H1 (cell line): ENCODE measurements at regions not wholly inside any gene's neighbourhood (a gene's known extent, or its start where the extent isn't known, plus 50 kb on each side); places are given as distances from the start of the nearest gene placed in this dataset.

Experiments
- CTCF ChIA-PET: fragments of 300-600 bp; sonication (Branson Sonifier 250); formaldehyde crosslinking; loops from one replicate; lab custom pipeline; 2021; ENCODE audit not compliant: partially characterized antibody; lab: Charles Lee
- POLR2A ChIA-PET: fragments of 300-600 bp; sonication (Branson Sonifier 250); formaldehyde crosslinking; loops from one replicate; lab custom pipeline; 2021; ENCODE audit warnings: inconsistent platforms; ENCODE audit not compliant: partially characterized antibody; lab: Charles Lee
- DNase-seq, 2 experiments: peaks; one replicate each; pipeline versions ENCODE4 v3.0.0 to v3.0.0-alpha.2; 2010 to 2022; ENCODE audit warnings: low spot score in 2 of 2, low read depth in 1 of 2, mixed read lengths in 1 of 2
- FAIRE-seq: peaks from 2 replicates; lab custom pipeline; 2011; peaks lifted over from hg19 to GRCh38; lab: Jason Lieb, UNC
- H2AFZ ChIP-seq: 2 replicates; pipeline ENCODE4 v1.8.1; 2012; ENCODE audit warnings: low read length, inconsistent platforms
- H2AK5ac ChIP-seq: 2 replicates; pipeline ENCODE4 v1.6.1; 2013; ENCODE audit warnings: low read depth, low read length
- H2BK120ac ChIP-seq: replicated peaks from 2 replicates; pipeline ENCODE3; 2013; ENCODE audit warnings: low read depth, low read length, inconsistent platforms
- H2BK12ac ChIP-seq: 2 replicates; pipeline ENCODE4 v1.6.1; 2013; ENCODE audit warnings: low read depth, low read length
- H2BK15ac ChIP-seq: 2 replicates; pipeline ENCODE4 v1.6.1; 2013; ENCODE audit warnings: low read length
- H2BK20ac ChIP-seq: 2 replicates; pipeline ENCODE4 v1.6.1; 2013; ENCODE audit warnings: low read length
- H2BK5ac ChIP-seq: 2 replicates; pipeline ENCODE4 v1.6.1; 2013; ENCODE audit warnings: low read depth, low read length
- H3K14ac ChIP-seq: 2 replicates; pipeline ENCODE4 v1.6.1; 2013; ENCODE audit warnings: inconsistent platforms; ENCODE audit not compliant: insufficient read length
- H3K18ac ChIP-seq: 2 replicates; pipeline ENCODE4 v1.6.1; 2013; ENCODE audit warnings: low read length; ENCODE audit errors: extremely low read depth
- H3K23ac ChIP-seq: 2 replicates; pipeline ENCODE4 v1.6.1; 2013; ENCODE audit warnings: inconsistent platforms; ENCODE audit not compliant: insufficient read length
- H3K23me2 ChIP-seq: 2 replicates; pipeline ENCODE4 v1.6.1; 2013; ENCODE audit warnings: low read depth, low read length
- H3K27ac ChIP-seq: 2 replicates; pipeline ENCODE4 v1.6.1; 2011; ENCODE audit warnings: low read depth, low read length, inconsistent platforms
- H3K27me3 ChIP-seq, 4 experiments: replicated peaks in 1 of 4; 1 replicate in 1 of 4; 2 replicates in 3 of 4; pipeline versions ENCODE4 v1.6.1 to v1.8.1; 2011 to 2013; ENCODE audit warnings: low read length in 3 of 4, mild to moderate bottlenecking in 3 of 4, inconsistent platforms in 2 of 4, mixed read lengths in 2 of 4, moderate library complexity in 1 of 4; ENCODE audit not compliant: control insufficient read depth in 3 of 4, insufficient read depth in 3 of 4; ENCODE audit errors: extremely low read depth in 1 of 4
- H3K36me3 ChIP-seq, 4 experiments: 2 replicates each; pipeline versions ENCODE4 v1.6.1 to v1.8.1; 2011 to 2013; ENCODE audit warnings: mild to moderate bottlenecking in 4 of 4, low read length in 3 of 4, moderate library complexity in 2 of 4, control low read depth in 1 of 4, inconsistent platforms in 1 of 4; ENCODE audit not compliant: insufficient read depth in 4 of 4, control insufficient read depth in 2 of 4
- H3K4ac ChIP-seq: replicated peaks from 2 replicates; pipeline ENCODE3; 2013; ENCODE audit warnings: low read length, low read depth, mixed read lengths, inconsistent platforms; ENCODE audit not compliant: insufficient read length
- H3K4me1 ChIP-seq, 4 experiments: replicated peaks in 1 of 4; 1 replicate in 1 of 4; 2 replicates in 3 of 4; pipeline versions ENCODE4 v1.6.1 to v1.8.1; 2011 to 2013; ENCODE audit warnings: low read length in 3 of 4, inconsistent platforms in 2 of 4, mixed read lengths in 1 of 4; ENCODE audit not compliant: insufficient read depth in 4 of 4, control insufficient read depth in 3 of 4
- H3K4me2 ChIP-seq, 2 experiments: 2 replicates each; pipeline versions ENCODE4 v1.6.1 to v1.8.1; 2011 to 2013; ENCODE audit warnings: low read depth in 2 of 2, low read length in 2 of 2, control low read depth in 1 of 2, inconsistent platforms in 1 of 2, mild to moderate bottlenecking in 1 of 2; ENCODE audit not compliant: insufficient read depth in 1 of 2
- H3K4me3 ChIP-seq, 4 experiments: fragments of 200-600, 300-600 bp in 1 of 4; sonication (generic), shearing (Covaris generic), sonication (Bioruptor Twin) in 1 of 4; 2 replicates each; pipeline versions ENCODE4 v1.5.1 to v1.8.1; 2011 to 2016; ENCODE audit warnings: low read length in 4 of 4, low read depth in 3 of 4, control low read depth in 2 of 4, inconsistent platforms in 2 of 4, mild to moderate bottlenecking in 2 of 4, mixed read lengths in 1 of 4, moderate library complexity in 1 of 4; ENCODE audit not compliant: insufficient read depth in 2 of 4; ENCODE audit errors: extremely low read depth in 1 of 4
- H3K56ac ChIP-seq: replicated peaks from 2 replicates; pipeline ENCODE3; 2013; ENCODE audit warnings: low read depth, mild to moderate bottlenecking, mixed read lengths, low read length, inconsistent platforms; ENCODE audit not compliant: insufficient read length
- H3K79me1 ChIP-seq: 2 replicates; pipeline ENCODE4 v1.6.1; 2013; ENCODE audit warnings: low read depth, low read length, control low read depth
- H3K79me2 ChIP-seq, 2 experiments: 2 replicates each; pipeline versions ENCODE4 v1.6.1 to v1.8.1; 2012 to 2013; ENCODE audit warnings: low read length in 2 of 2, mild to moderate bottlenecking in 2 of 2, inconsistent platforms in 1 of 2; ENCODE audit not compliant: insufficient read depth in 2 of 2, control insufficient read depth in 1 of 2
- H3K9ac ChIP-seq, 4 experiments: replicated peaks in 1 of 4; 1 replicate in 1 of 4; 2 replicates in 3 of 4; pipeline versions ENCODE4 v1.6.1 to v1.8.1; 2011 to 2013; ENCODE audit warnings: low read depth in 3 of 4, low read length in 3 of 4, control low read depth in 2 of 4, mild to moderate bottlenecking in 2 of 4, moderate library complexity in 2 of 4, inconsistent platforms in 1 of 4; ENCODE audit errors: extremely low read depth in 1 of 4
- H3K9me3 ChIP-seq, 2 experiments: 2 replicates each; pipeline versions ENCODE4 v1.6.1 to v1.8.1; 2012 to 2013; ENCODE audit warnings: mild to moderate bottlenecking in 2 of 2, moderate library complexity in 2 of 2, control low read depth in 1 of 2, inconsistent platforms in 1 of 2, low read depth in 1 of 2, low read length in 1 of 2, mixed read lengths in 1 of 2; ENCODE audit not compliant: insufficient read depth in 2 of 2
- H4K20me1 ChIP-seq, 2 experiments: replicated peaks in 1 of 2; 2 replicates each; pipeline versions ENCODE3 to v1.8.1; 2011 to 2013; ENCODE audit warnings: inconsistent platforms in 2 of 2, low read length in 2 of 2, mild to moderate bottlenecking in 1 of 2; ENCODE audit not compliant: insufficient read depth in 2 of 2, control insufficient read depth in 1 of 2
- H4K5ac ChIP-seq: 2 replicates; pipeline ENCODE4 v1.6.1; 2013; ENCODE audit warnings: low read length, low read depth, mixed read lengths, inconsistent platforms; ENCODE audit not compliant: insufficient read length
- H4K8ac ChIP-seq: 2 replicates; pipeline ENCODE4 v1.8.0; 2013; ENCODE audit warnings: mild to moderate bottlenecking, moderate library complexity, low read length, inconsistent platforms; ENCODE audit not compliant: insufficient read depth; ENCODE audit errors: extremely low read depth
- H4K91ac ChIP-seq: replicated peaks from 2 replicates; pipeline ENCODE3; 2013; ENCODE audit warnings: low read length, mixed read lengths, inconsistent platforms; ENCODE audit not compliant: insufficient read length
- CBX8 ChIP-seq: fragments of 300-800, 300-1000 bp; sonication (generic); IDR thresholded peaks from 2 replicates; pipeline ENCODE4 v1.7.1; 2016; ENCODE audit warnings: low read depth, low read length, borderline replicate concordance
- SAP30 ChIP-seq: fragments of 300-600 bp; sonication (generic); IDR thresholded peaks from 2 replicates; pipeline ENCODE4 v1.7.1; 2012; ENCODE audit warnings: low read length, moderate library complexity, mild to moderate bottlenecking, inconsistent platforms; ENCODE audit not compliant: insufficient read depth, insufficient replicate concordance
- SP2 ChIP-seq: IDR thresholded peaks from 2 replicates; pipeline ENCODE4 v1.6.1; 2012; ENCODE audit warnings: mild to moderate bottlenecking, low read length, inconsistent platforms
- WGBS, 2 experiments: shearing (Covaris generic) in 1 of 2; methylation state at CpG; one replicate each; pipeline versions ENCODE4 v1.1.6 to v1.1.7; 2013 to 2015; ENCODE audit warnings: low lambda C conversion rate in 2 of 2, mixed read lengths in 2 of 2, inconsistent platforms in 1 of 2, low coverage in 1 of 2, missing lambda C conversion rate in 1 of 2; ENCODE audit not compliant: insufficient replicate concordance in 2 of 2, insufficient coverage in 1 of 2, insufficient read length in 1 of 2; ENCODE audit errors: extremely low coverage in 1 of 2, missing lambda C conversion rate in 1 of 2; 5-methylcytosine and 5-hydroxymethylcytosine counted together

DNA sequence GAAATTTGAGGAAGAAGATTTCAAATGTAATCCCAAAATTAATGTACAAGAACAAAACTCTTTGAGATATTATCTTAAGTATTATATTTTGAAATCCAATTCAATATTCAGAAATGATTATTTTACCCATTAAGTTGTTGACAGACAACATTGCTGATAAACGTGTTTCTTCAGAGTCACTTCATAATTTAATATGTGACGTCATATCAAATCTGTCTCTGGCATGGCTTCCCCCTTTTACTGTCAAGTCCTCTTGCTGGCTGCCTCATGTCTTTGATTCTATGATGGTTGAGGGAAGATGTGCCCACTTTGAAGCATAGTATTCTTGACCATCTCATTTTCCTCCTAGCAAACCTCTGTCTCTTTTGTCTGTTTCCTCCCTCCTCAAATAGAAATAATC, 1257.1 kb upstream of the GOT2 start:
- DNase-seq (no peak), FAIRE-seq (no peak)
- no peak overlapping the region for H2BK12ac ChIP-seq
- H3K9ac ChIP-seq, result no peak overlapping the region
- H2BK15ac ChIP-seq, result no peak overlapping the region
- H3K18ac ChIP-seq, result no peak overlapping the region
- H2BK120ac ChIP-seq, result no peak overlapping the region
- no peak for TF ChIP-seq SP2
- TF ChIP-seq SAP30, result no peak
- TF ChIP-seq CBX8, result no peak
- H3K4me2 ChIP-seq, result no peak overlapping the region
- H4K5ac ChIP-seq, result no peak overlapping the region
- POLR2A ChIA-PET, result no interaction called here
- H3K23ac ChIP-seq, result no peak overlapping the region
- H3K27ac ChIP-seq, result no peak overlapping the region
- H3K27me3 ChIP-seq, result no peaks in the 10 kb centered on the region
- 95% methylated on average over 2 of the region's 2 CpGs; no CpG with 5 or more reads in 1 of the 2 experiments for WGBS, 2 experiments
- no peaks in the 10 kb centered on the region; the same call in 1 of the 2 replicates for H3K23me2 ChIP-seq
- no peak overlapping the region for H3K4ac ChIP-seq
- H2BK5ac ChIP-seq, result no peak overlapping the region
- CTCF ChIA-PET, result no interaction called here
- H4K8ac ChIP-seq, result no peak overlapping the region
- H3K9me3 ChIP-seq, result peaks cover 0 to 4% of the 10 kb centered on the region in 2 experiments; a peak in 1 of 4 replicates
- no peak overlapping the region for H2BK20ac ChIP-seq
- H3K36me3 ChIP-seq, result no peaks in the 10 kb centered on the region
- no peak overlapping the region for H3K56ac ChIP-seq
- no peaks in the 10 kb centered on the region for H3K79me2 ChIP-seq
- no peak overlapping the region for H3K14ac ChIP-seq
- H4K20me1 ChIP-seq, result no peaks in the 10 kb centered on the region
- H2AK5ac ChIP-seq, result no peak overlapping the region
- no peak overlapping the region for H4K91ac ChIP-seq
- H3K4me1 ChIP-seq, result no peaks in the 10 kb centered on the region
- no peaks in the 10 kb centered on the region for H3K79me1 ChIP-seq
- no peak overlapping the region for H3K4me3 ChIP-seq
- no peak overlapping the region for H2AFZ ChIP-seq
